Sigmoid colon (tissue), 6 donors: ENCODE measurements at regions not wholly inside any gene's neighbourhood (a gene's known extent, or its start where the extent isn't known, plus 50 kb on each side); places are given as distances from the start of the nearest gene placed in this dataset.

Source experiments
- DNase-seq: peaks from one replicate; pipeline ENCODE4 v3.0.0-alpha.2; 2019
- H3K27ac ChIP-seq, 4 donors: fragments of 200-600 bp; sonication (generic); one replicate each; pipeline ENCODE4 v1.5.1; 2016 to 2019; ENCODE audit warnings: mild to moderate bottlenecking in 1 of 4
- H3K27me3 ChIP-seq, 3 donors: fragments of 200-600 bp; sonication (generic); one replicate each; pipeline ENCODE4 v1.5.1; 2019; ENCODE audit warnings: mild to moderate bottlenecking in 1 of 3
- H3K36me3 ChIP-seq, 4 donors: fragments of 200-600 bp; sonication (generic); one replicate each; pipeline ENCODE4 v1.5.1; 2016 to 2019
- H3K4me1 ChIP-seq, 4 donors: fragments of 200-600 bp; sonication (generic); one replicate each; pipeline ENCODE4 v1.5.1; 2017 to 2019
- H3K4me3 ChIP-seq, 4 donors: fragments of 200-600 bp; sonication (generic); one replicate each; pipeline ENCODE4 v1.5.1; 2017 to 2019; ENCODE audit warnings: mild to moderate bottlenecking in 2 of 4, moderate library complexity in 1 of 4
- H3K9me3 ChIP-seq, 4 donors: fragments of 200-600 bp in 3 of 4; sonication (generic) in 3 of 4; one replicate each; pipeline versions ENCODE4 v1.5.1 to v1.6.1; 2013 to 2019
- CTCF ChIP-seq, 4 experiments: fragments of 450-650 bp in 3 of 4; fragments of 200-600 bp in 1 of 4; IDR thresholded peaks; one replicate each; pipeline ENCODE4 v1.5.1; 2016 to 2019; ENCODE audit warnings: antibody characterized with exemption in 4 of 4, mild to moderate bottlenecking in 3 of 4, moderate library complexity in 2 of 4
- EP300 ChIP-seq, 4 donors: sonication (generic); formaldehyde crosslinking; IDR thresholded peaks; one replicate each; pipeline ENCODE4 v1.6.1; 2017; ENCODE audit warnings: antibody characterized with exemption in 4 of 4
- POLR2A ChIP-seq, 2 donors: fragments of 450-650 bp; IDR thresholded peaks; one replicate each; pipeline ENCODE4 v1.6.1; 2016; ENCODE audit warnings: antibody characterized with exemption in 2 of 2, mild to moderate bottlenecking in 2 of 2, moderate library complexity in 2 of 2
- POLR2AphosphoS5 ChIP-seq, 4 donors: sonication (generic); formaldehyde crosslinking; IDR thresholded peaks; one replicate each; pipeline ENCODE4 v1.6.1; 2017; ENCODE audit warnings: antibody characterized with exemption in 4 of 4
- WGBS, 2 donors: extraction: QIAGEN DNeasy Blood & Tissue Kit; methylation state at CpG; one replicate each; pipeline ENCODE4 v1.1.7; 2013; 5-methylcytosine and 5-hydroxymethylcytosine counted together
- intact Hi-C: fragments of 100-400 bp; cut with DNase I; formaldehyde crosslinking; loops from one replicate; pipeline ENCODE4 v1.15.1; 2023
- donor health status: healthy with polysubstance abuse.
- donor health status: healthy.

DNA sequence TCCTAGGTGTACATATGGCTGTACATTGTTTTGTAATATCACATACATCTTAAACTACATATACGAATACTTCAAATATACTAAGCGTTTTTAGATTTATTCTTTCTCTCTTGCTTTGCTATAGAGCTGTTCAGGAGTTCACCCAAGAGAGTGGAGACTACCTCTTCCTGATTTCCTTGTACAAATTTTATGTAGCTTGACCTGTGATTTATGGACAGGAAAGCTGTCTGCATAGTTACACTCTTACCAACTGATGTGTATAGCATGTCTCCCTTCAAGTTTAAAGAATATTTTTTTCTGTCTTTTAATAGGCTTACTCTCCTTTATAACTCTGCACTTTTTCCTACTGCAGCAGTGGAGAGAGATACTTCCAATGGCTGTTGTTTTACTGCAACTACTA is 428.7 kb downstream of the NDFIP2 start:
- Histone ChIP-seq H3K27ac (no peak overlapping the region), H3K4me3 (no peak overlapping the region), H3K4me1 (no peaks in the 10 kb centered on the region), H3K9me3 (no peaks in the 10 kb centered on the region), H3K36me3 (no peaks in the 10 kb centered on the region), H3K27me3 (no peaks in the 10 kb centered on the region)
- intact Hi-C loops = no loop called here
- TF ChIP-seq CTCF (IDR thresholded peaks at IDR 0.05) (no peak), EP300 (IDR thresholded peaks at IDR 0.05) (no peak), POLR2AphosphoS5 (IDR thresholded peaks at IDR 0.05) (no peak), POLR2A (IDR thresholded peaks at IDR 0.05) (no peak)
- 80 to 82% methylated on average over 2 of the region's 2 CpGs for WGBS, 2 donors
- no peak for DNase-seq

GRCh38 chr13:79908381-79908780 is 427.4 kb downstream of the NDFIP2 start:
- Histone ChIP-seq H3K4me1 (no peaks in the 10 kb centered on the region), H3K36me3 (no peaks in the 10 kb centered on the region), H3K9me3 (no peaks in the 10 kb centered on the region), H3K4me3 (no peak overlapping the region), H3K27me3 (no peaks in the 10 kb centered on the region), H3K27ac (no peak overlapping the region)
- intact Hi-C loops = no loop called here
- WGBS, 2 donors = 78 to 90% methylated on average over 3 of the region's 3 CpGs
- TF ChIP-seq POLR2AphosphoS5 (IDR thresholded peaks at IDR 0.05) = no peak
- no peak for TF ChIP-seq EP300 (IDR thresholded peaks at IDR 0.05)
- no peak for TF ChIP-seq CTCF (IDR thresholded peaks at IDR 0.05)
- TF ChIP-seq POLR2A (IDR thresholded peaks at IDR 0.05) = no peak
- no peak for DNase-seq

GRCh38 chr13:79907527-79907926 is 426.6 kb downstream of the NDFIP2 start:
- 72 to 78% methylated on average over 1 of the region's 1 CpG for WGBS, 2 donors
- no peak overlapping the region for H3K4me3 ChIP-seq
- H3K27ac ChIP-seq = no peak overlapping the region
- H3K36me3 ChIP-seq = no peaks in the 10 kb centered on the region
- TF ChIP-seq CTCF (IDR thresholded peaks at IDR 0.05) = no peak
- TF ChIP-seq POLR2A (IDR thresholded peaks at IDR 0.05) = no peak
- no peak for TF ChIP-seq EP300 (IDR thresholded peaks at IDR 0.05)
- TF ChIP-seq POLR2AphosphoS5 (IDR thresholded peaks at IDR 0.05) = no peak
- intact Hi-C loops = no loop called here
- no peak for DNase-seq
- no peaks in the 10 kb centered on the region for H3K4me1 ChIP-seq
- no peaks in the 10 kb centered on the region for H3K9me3 ChIP-seq
- no peaks in the 10 kb centered on the region for H3K27me3 ChIP-seq

- 78 to 83% methylated on average over 3 of the region's 3 CpGs for WGBS, 2 donors
- no peak for DNase-seq
- Histone ChIP-seq H3K27me3 (no peaks in the 10 kb centered on the region), H3K4me3 (no peak overlapping the region), H3K36me3 (no peaks in the 10 kb centered on the region), H3K9me3 (no peaks in the 10 kb centered on the region), H3K4me1 (no peaks in the 10 kb centered on the region), H3K27ac (no peak overlapping the region)
- intact Hi-C loops = no loop called here
- TF ChIP-seq CTCF (IDR thresholded peaks at IDR 0.05) (no peak), POLR2A (IDR thresholded peaks at IDR 0.05) (no peak), POLR2AphosphoS5 (IDR thresholded peaks at IDR 0.05) (no peak), EP300 (IDR thresholded peaks at IDR 0.05) (no peak)
Observed at GRCh38 chr13:79906345-79906744, 425.4 kb downstream of the NDFIP2 start.

DNA sequence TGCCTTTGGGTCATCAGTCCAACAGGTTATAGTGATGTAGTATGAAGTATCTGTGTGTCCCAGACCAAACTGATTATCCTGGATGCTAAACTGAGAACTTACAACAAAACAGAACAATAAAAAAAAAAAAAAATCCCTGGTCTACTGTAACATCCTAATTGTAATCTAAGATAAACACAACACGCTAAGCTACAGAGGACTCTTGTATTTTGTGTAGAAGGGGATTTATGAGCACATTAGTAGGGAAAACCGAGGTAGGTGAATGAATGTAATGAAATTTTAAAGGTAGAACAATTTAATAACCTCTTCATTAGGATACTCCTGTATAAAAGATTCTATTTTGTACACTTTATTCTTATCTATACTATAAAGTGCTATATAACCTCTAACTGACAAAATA is 424.1 kb downstream of the NDFIP2 start:
- H3K4me3 ChIP-seq = no peak overlapping the region
- H3K36me3 ChIP-seq = no peaks in the 10 kb centered on the region
- H3K27ac ChIP-seq = no peak overlapping the region
- no peak for DNase-seq
- TF ChIP-seq POLR2A (IDR thresholded peaks at IDR 0.05) = no peak
- TF ChIP-seq POLR2AphosphoS5 (IDR thresholded peaks at IDR 0.05) = no peak
- no peak for TF ChIP-seq EP300 (IDR thresholded peaks at IDR 0.05)
- no peak for TF ChIP-seq CTCF (IDR thresholded peaks at IDR 0.05)
- intact Hi-C loops = no loop called here
- H3K4me1 ChIP-seq = no peaks in the 10 kb centered on the region
- no peaks in the 10 kb centered on the region for H3K9me3 ChIP-seq
- no peaks in the 10 kb centered on the region for H3K27me3 ChIP-seq
- WGBS, 2 donors = 15 to 77% methylated on average over 2 of the region's 2 CpGs
